Brain pericyte (primary cell): ENCODE measurements at regions not wholly inside any gene's neighbourhood (a gene's known extent, or its start where the extent isn't known, plus 50 kb on each side); places are given as distances from the start of the nearest gene placed in this dataset.

ENCODE experiments used
- DNase-seq: peaks from one replicate; pipeline ENCODE4 v3.0.0-alpha.2; 2012; ENCODE audit warnings: low read depth, low spot score

DNA sequence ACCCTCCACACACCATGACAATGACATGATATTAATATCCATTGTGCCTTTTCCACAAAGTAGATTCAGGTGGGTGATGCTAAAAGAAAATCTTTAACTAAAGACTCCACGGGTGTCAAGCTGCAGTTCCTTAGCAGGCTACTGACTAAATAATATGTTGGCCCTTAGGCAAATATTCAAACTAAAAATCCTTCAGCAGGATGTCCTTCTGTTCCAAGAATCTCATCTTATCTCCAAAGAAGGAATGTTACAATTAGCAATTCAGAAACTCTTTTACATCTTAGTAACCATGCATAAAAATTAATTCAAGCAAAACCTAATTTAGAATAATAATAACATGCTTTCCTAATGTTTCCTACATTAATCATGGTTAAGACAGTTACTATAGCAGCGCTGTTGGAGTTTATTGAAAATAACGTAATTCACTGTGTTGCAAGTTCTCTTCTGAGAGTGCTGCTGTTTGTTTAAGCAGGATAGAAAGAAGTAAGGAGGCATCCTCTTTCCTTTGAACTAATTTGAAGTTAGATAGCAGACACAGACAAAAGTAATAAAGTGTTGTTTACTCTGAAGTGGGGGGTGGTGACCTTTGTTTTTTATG lies 414.8 kb upstream of the CDH4 start:
- no peak for DNase-seq

- no peak for DNase-seq
Measured at GRCh38 chr20:60838297-60838696, 413.8 kb upstream of the CDH4 start.

- DNase-seq, result no peak
Measured at GRCh38 chr20:60840971-60841370, 411.1 kb upstream of the CDH4 start.

GRCh38 chr20:60845146-60845545 lies 406.9 kb upstream of the CDH4 start:
- DNase-seq, result no peak

GRCh38 chr20:60851826-60852704 lies 400.0 kb upstream of the CDH4 start:
- no peak for DNase-seq

GRCh38 chr20:60857708-60858107 lies 394.4 kb upstream of the CDH4 start:
- DNase-seq, result no peak

GRCh38 chr20:60862601-60863000 lies 389.5 kb upstream of the CDH4 start:
- no peak for DNase-seq

GRCh38 chr20:60863548-60863947 lies 388.5 kb upstream of the CDH4 start:
- no peak for DNase-seq

- DNase-seq, result no peak
Measured at GRCh38 chr20:60867589-60867988, 384.5 kb upstream of the CDH4 start.

DNA sequence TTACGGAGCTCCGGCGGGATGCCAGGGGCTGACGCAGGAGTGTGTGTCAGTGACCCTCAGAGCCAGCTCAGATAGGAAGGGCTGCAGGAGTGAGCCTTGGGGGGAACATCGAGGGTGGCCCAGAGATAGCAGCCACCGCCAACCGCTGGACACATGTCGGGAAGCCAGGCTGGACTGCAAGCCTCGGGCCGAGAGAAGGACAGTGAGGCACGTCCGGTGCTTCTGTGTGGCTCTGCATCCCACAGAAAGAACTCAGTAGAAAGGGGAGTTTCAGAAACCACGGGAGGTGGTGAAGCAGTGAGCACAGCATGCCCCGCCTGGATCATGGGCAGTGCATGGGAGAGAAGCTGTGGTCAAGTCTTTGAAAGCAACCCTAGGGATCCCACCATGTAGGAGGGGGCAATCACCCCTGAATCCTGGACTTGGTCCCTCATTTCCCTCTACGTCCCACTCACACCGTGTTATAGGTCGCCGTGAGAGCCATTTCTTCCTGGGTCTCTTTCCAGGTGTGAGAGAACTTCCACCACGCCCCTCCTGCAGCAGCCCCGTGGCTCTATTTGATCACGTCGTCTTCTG lies 383.7 kb upstream of the CDH4 start:
- no peak for DNase-seq

GRCh38 chr20:60869087-60869486 lies 383.0 kb upstream of the CDH4 start:
- no peak for DNase-seq

- no peak for DNase-seq
Measured at GRCh38 chr20:60869625-60870024, 382.4 kb upstream of the CDH4 start.

DNA sequence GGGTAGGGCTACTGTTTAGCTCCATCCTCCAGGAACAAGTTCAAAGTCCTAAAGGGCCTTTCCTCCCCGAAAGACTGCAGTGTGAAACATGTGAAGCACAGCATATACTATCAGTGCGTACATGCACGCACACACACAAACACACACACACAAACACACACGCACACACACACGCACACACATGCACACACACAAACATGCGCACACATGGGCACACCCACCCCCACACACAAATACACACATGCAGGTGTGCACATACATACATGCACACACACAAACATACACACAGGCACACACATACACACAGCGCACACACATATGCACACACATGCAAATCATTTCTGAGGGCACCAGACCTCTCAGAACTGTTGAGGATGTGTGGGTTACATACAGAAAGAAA lies 382.0 kb upstream of the CDH4 start:
- no peak for DNase-seq

DNA sequence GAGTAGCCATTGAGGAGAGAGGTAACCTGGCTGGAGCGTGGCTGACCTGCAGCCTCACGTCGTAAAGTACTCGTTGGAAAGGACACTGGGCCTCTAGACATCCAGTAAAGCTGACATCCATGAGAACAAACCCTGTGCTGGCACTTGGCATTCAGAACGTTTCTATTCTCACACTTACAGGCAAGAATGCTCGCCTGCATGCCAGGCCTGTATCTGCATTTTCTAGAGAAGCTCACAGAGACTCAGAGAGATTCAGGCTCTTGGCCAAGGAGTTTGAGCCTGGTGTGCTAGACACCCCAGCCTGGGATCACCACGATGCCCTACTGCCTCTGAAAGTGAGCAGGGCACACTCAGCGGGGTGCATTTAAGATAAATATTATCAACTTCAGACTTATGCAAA lies 379.8 kb upstream of the CDH4 start:
- DNase-seq, result no peak

- DNase-seq, result no peak
Measured at GRCh38 chr20:60877071-60877857, 374.8 kb upstream of the CDH4 start.

DNA sequence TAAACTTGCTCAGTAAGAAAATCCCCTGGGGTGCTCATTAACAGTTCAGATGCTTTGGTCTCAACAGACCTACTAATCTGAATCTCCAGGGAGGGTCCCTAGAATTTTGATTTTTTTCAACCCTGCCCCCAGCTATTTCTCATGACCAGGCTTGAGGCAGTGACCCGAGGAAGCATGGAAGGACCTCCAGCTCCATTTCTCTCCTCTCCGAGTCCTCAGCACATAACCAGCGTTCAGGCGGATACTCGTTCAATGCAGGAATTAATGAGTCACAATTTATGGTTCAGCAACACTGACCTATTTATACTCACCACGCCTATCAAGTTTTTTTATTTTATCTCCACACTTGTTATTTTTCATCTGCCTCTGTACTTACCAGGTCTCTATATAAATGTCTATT lies 369.2 kb upstream of the CDH4 start:
- DNase-seq, result no peak

GRCh38 chr20:60883496-60883895 lies 368.6 kb upstream of the CDH4 start:
- DNase-seq, result no peak

GRCh38 chr20:60884277-60884676 lies 367.8 kb upstream of the CDH4 start:
- DNase-seq, result no peak

DNA sequence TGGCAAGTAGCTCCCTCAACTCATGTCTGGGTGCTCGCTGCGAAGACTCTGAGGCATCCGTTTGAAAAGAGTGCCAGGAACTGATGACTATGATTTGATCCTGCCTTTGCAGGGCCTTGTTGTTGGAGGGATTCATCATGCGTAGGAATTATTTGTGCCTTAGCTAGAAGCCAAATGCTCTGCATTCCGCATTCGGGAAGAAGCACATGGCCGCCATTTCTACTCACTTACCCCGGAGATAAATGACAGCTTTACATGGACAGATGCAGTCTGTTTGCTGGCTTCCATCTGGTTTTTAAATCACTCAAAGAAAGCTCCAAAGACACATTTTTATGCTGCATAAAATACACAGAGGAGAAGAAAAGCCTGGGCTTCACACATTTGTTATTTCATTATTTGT lies 363.3 kb upstream of the CDH4 start:
- DNase-seq, result no peak

DNA sequence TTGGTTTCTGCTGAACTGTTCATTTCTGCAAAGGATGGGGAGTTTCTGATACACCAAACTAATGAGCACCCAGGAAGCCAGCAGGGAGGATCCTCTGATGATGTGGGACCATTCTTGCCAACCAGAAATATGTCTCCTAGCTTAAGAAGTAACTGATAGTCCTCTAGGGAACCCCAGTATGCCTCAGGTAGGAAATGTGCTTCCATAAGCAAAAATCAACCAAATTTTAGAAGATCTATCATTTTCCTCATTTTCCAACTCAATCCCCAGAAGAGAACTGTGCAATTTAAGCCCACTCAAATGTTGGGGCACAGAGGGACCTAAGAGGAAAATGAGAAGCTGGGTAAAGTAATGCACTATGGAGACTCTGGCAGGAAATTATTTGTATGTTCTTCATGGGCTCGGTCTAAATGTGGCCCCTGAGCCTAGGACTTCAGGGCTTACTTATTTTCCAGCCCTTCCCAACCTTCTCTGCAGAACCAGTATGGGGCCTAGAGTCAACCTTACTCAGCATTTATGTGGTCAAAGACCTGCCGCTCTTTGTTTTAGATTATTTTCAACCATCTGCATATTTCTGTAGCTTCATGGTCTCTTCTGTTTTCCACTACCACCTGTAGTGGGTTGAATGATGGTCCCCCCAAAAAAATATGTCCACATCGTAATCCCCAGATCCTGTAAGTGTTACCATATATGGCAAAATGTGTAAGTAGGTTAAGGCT lies 359.8 kb upstream of the CDH4 start:
- no peak for DNase-seq

- no peak for DNase-seq
Measured at GRCh38 chr20:60894091-60894490, 358.0 kb upstream of the CDH4 start.
